ENCODE measurements at regions not wholly inside any gene's neighbourhood (a gene's known extent, or its start where the extent isn't known, plus 50 kb on each side); places are given as distances from the start of the nearest gene placed in this dataset.
A peak's percentile ranks its signal among the peaks of the same experiment; 100 is the strongest.
"Not testable (repeated sequence)": the region's sequence is repeated elsewhere in the genome, so short reads cannot be mapped to it uniquely, and the experiment has no call there.

GRCh38 chr6:62819640-62820039 is 391.6 kb upstream of the FKBP1C start:
- TF ChIP-seq ZFX (IDR thresholded peaks at IDR 0.05; ENCODE audit: borderline replicate concordance) (no peak), CTCF (IDR thresholded peaks at IDR 0.05) (no peak)
- H3K27ac ChIP-seq, result peak overlapping the region; percentile 57

GRCh38 chr6:62808565-62809293 is 402.5 kb upstream of the FKBP1C start:
- H3K27ac ChIP-seq, result no peak overlapping the region
- TF ChIP-seq ZFX (IDR thresholded peaks at IDR 0.05; ENCODE audit: borderline replicate concordance), result no peak

GRCh38 chr6:62805431-62805830 is 405.8 kb upstream of the FKBP1C start:
- TF ChIP-seq CTCF (IDR thresholded peaks at IDR 0.05), result no peak
- no peak for TF ChIP-seq ZFX (IDR thresholded peaks at IDR 0.05; ENCODE audit: borderline replicate concordance)
- H3K27ac ChIP-seq, result no peak overlapping the region

GRCh38 chr6:62803094-62803493 is 408.2 kb upstream of the FKBP1C start:
- H3K27ac ChIP-seq, result no peak overlapping the region

GRCh38 chr6:62797190-62797589 is 414.1 kb upstream of the FKBP1C start:
- no peak for TF ChIP-seq CTCF (IDR thresholded peaks at IDR 0.05)
- no peak for TF ChIP-seq ZFX (IDR thresholded peaks at IDR 0.05; ENCODE audit: borderline replicate concordance)
- H3K27ac ChIP-seq, result no peak overlapping the region

More at GRCh38 chr6:62803094-62803493, 408.2 kb upstream of the FKBP1C start:
- TF ChIP-seq CTCF (IDR thresholded peaks at IDR 0.05), result no peak
- no peak for TF ChIP-seq ZFX (IDR thresholded peaks at IDR 0.05; ENCODE audit: borderline replicate concordance)

- no peak overlapping the region for H3K27ac ChIP-seq
These were observed 435.7 kb upstream of the FKBP1C start for GRCh38 chr6:62775427-62776022.

GRCh38 chr6:62766174-62766573 is 445.1 kb upstream of the FKBP1C start:
- H3K27ac ChIP-seq, result not testable (repeated sequence)

More at GRCh38 chr6:62775427-62776022, 435.7 kb upstream of the FKBP1C start:
- peak; percentile 87 for TF ChIP-seq CTCF (IDR thresholded peaks at IDR 0.05)
- no peak for TF ChIP-seq ZFX (IDR thresholded peaks at IDR 0.05; ENCODE audit: borderline replicate concordance)

- TF ChIP-seq CTCF (IDR thresholded peaks at IDR 0.05) (no peak), ZFX (IDR thresholded peaks at IDR 0.05; ENCODE audit: borderline replicate concordance) (no peak)
- no peak overlapping the region for H3K27ac ChIP-seq
These were observed 446.4 kb upstream of the FKBP1C start for GRCh38 chr6:62764841-62765240.

Measured in 22Rv1 (cell line).